ENCODE measurements at regions not wholly inside any gene's neighbourhood (a gene's known extent, or its start where the extent isn't known, plus 50 kb on each side); places are given as distances from the start of the nearest gene placed in this dataset.

DNA sequence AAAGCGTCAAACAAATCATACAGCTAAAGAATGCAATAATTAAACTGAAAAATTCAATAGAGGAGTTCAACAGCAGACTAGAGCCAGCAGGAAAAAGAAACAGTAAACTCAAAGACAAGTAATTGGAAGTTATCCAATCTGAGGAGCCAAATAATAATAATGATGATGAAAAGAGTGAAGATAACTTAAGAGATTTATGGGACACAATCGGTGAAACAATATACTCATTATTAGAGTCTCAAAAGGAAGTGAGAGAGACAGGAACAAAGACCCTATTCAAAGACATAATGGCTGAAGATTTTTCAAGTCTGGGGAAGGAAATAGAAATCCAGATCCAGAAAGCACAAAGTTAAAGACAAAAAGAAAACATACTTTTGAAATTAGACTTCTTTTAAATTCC lies 263.9 kb upstream of the NR4A3 start:
- DNase-seq (ENCODE audit: extremely low read depth, low read depth): no peak
- no peak for TF ChIP-seq CTCF (IDR thresholded peaks at IDR 0.05; ENCODE audit: low read depth, low read length)

- no peak for TF ChIP-seq CTCF (IDR thresholded peaks at IDR 0.05; ENCODE audit: low read depth, low read length)
- DNase-seq (ENCODE audit: extremely low read depth, low read depth): no peak
These were observed 261.9 kb upstream of the NR4A3 start for GRCh38 chr9:99559776-99560175.

DNA sequence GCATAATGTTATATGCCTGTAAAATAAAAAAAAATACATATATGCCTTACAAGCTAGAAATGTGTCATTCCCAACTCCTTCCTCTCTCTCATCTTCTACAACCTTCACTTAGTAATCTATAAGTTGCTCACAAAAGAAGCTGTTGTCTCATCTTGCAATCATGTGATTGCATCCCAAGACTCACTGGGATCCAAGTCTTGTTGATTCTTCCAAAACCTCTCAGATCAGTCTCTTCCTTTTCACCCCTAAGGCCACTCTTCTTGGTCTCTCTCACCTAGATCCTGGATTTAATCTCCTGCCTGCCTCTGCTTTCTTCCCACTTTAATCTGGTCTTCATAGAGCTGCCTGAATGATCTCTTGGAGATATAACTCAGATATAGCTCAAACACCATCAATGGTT lies 261.1 kb upstream of the NR4A3 start:
- DNase-seq (ENCODE audit: extremely low read depth, low read depth): no peak
- TF ChIP-seq CTCF (IDR thresholded peaks at IDR 0.05; ENCODE audit: low read depth, low read length): no peak

DNA sequence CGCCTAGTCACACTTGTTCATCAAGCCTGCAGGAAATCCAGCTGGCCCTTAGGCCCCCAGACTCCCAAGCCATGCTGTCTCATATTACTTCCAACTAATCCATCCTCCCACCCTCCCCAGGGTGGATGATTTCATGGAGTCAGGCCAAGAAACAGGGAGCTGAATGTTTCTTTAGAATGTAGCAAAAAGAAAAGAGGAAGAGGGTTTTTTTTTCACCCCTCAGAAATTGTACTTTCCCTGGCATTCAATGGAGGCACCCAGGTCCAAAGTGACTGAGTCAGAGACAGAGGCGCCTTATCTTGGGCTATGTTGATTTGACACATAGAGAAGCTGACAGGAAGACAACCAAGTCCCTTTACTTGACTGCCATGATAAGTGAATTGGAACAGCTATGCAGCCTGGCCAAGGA lies 260.2 kb upstream of the NR4A3 start:
- no peak for TF ChIP-seq CTCF (IDR thresholded peaks at IDR 0.05; ENCODE audit: low read depth, low read length)

DNA sequence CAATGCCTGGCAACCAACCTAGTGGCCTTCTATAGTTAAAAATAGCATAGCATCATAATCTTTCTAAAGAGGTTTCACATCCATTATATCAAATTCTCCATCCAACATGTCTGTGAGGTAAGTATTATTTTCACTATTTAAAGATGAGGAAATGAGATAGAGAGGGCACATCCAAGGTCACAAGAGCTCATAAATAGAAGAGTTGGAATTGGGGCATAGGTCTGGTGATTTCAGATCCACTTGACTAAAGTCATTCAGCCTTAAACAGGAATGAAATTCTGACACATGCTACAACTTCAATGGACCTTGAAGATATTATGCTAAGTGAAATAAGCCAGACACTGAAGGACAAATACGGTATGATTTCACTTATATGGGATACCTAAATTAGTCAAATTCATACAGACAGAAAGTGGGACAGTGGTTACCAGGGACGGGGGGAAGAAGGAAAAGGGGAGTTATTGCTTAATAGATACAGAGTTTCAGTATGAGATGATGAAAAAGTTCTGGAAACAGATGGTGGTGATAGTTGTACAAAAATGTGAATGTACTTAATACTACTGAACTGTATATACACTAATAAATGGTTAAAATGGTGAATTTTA lies 259.6 kb upstream of the NR4A3 start:
- no peak for DNase-seq (ENCODE audit: extremely low read depth, low read depth)

More for the DNA sequence above, 260.2 kb upstream of the NR4A3 start:
- no peak for DNase-seq (ENCODE audit: extremely low read depth, low read depth)

DNA sequence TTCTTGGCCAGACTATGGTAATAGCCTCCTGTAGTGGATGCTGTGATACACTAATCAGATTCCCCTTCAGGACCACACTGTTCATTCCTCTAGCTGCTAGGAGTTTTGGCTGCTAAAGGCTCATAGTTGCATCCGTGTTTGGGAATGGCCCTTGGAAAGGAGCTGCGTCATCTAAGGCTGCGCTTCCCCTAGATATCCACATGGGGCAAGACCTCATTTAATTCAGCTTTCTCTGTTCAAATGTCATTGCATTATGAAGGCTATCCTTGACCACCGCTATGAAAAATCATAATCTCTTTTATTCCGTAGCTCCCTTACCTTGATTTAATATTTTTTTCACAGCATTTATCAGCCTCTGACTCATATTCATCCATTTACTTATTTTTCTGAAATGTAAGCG lies 258.3 kb upstream of the NR4A3 start:
- DNase-seq (ENCODE audit: extremely low read depth, low read depth): no peak
- no peak for TF ChIP-seq CTCF (IDR thresholded peaks at IDR 0.05; ENCODE audit: low read depth, low read length)

More for the DNA sequence above, 259.6 kb upstream of the NR4A3 start:
- TF ChIP-seq CTCF (IDR thresholded peaks at IDR 0.05; ENCODE audit: low read depth, low read length): no peak

- TF ChIP-seq CTCF (IDR thresholded peaks at IDR 0.05; ENCODE audit: low read depth, low read length): no peak
- DNase-seq (ENCODE audit: extremely low read depth, low read depth): no peak
These were observed 256.5 kb upstream of the NR4A3 start for GRCh38 chr9:99565203-99565602.
